ENCODE measurements at regions not wholly inside any gene's neighbourhood (a gene's known extent, or its start where the extent isn't known, plus 50 kb on each side); places are given as distances from the start of the nearest gene placed in this dataset.
A peak's percentile ranks its signal among the peaks of the same experiment; 100 is the strongest.

DNA sequence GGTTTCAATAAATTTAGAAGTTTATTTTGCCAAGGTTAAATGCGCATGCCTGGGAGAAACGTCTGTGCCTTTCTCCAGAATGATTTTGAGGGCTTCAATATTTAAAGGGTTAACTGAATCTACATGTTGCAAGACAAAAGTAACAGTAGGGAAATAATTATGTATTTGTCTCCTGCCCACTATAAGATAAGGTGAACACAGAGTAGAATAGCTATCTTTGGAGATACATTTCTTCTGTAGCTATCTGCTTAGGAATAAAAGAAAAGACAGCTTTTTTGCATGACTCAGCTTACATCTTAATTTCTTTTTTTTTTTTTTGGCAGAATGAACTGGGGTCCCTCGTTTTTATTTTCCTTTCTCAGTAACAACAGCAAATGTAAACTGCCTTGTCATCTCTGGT lies 1351.6 kb downstream of the AMY1C start:
- no peak for DNase-seq (ENCODE audit: insufficient read length, low spot score)
- no peak for FAIRE-seq
- TF ChIP-seq SPI1 (IDR thresholded peaks at IDR 0.05; ENCODE audit: low read depth, low read length), result no peak
- no peak for TF ChIP-seq POLR2AphosphoS5 (IDR thresholded peaks at IDR 0.05; ENCODE audit: low read depth, low read length)

DNA sequence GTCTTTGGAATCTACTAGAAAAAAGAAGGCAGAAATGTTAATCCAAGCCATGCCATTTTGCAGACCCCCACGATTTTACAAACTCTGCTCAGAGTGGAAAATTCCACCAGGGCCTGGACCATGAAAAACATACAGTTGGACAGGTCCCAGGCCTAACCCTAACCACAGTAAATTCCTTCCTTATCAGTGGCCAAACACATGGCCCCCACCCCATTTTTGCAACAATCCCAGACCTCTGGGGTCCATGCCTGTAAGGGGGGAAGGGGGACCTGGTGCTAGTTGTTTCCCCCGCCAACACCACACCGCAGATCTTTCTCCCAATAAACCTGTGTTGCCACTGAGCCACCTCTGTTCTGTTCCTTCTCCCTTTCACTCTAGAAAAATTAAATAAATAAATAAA lies 1352.7 kb downstream of the AMY1C start:
- DNase-seq (ENCODE audit: insufficient read length, low spot score) (no peak), FAIRE-seq (no peak)
- no peak for TF ChIP-seq SPI1 (IDR thresholded peaks at IDR 0.05; ENCODE audit: low read depth, low read length)
- TF ChIP-seq TAF1 (IDR thresholded peaks at IDR 0.05; ENCODE audit: low read depth, low read length), result no peak
- no peak for TF ChIP-seq POLR2A (IDR thresholded peaks at IDR 0.05; ENCODE audit: low read depth, low read length)
- TF ChIP-seq POU2F2 (IDR thresholded peaks at IDR 0.05; ENCODE audit: low read depth, low read length), result no peak
- TF ChIP-seq PAX5 (IDR thresholded peaks at IDR 0.05; ENCODE audit: insufficient read depth, low read length, severe bottlenecking), result no peak
- TF ChIP-seq POLR2AphosphoS5 (IDR thresholded peaks at IDR 0.05; ENCODE audit: low read depth, low read length), result no peak

DNA sequence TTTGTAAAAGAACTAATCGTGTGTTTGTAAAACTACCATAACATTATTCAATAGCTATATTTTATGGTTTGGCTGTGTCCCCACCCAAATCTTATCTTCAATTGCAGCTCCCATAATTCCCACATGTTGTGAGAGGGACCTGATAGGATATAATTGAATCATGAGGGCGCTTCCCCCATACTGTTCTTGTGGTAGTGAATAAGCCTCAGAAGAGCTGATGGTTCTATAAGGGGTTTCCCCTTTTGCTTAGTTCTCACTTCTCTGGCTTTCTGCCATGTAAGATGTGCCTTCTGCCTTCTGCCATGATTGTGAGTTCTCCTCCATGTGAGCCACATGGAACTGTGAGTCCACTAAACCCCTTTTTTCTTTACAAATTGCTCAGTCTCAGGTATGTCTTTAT lies 1372.3 kb downstream of the AMY1C start:
- DNase-seq (ENCODE audit: insufficient read length, low spot score) (no peak), FAIRE-seq (no peak)
- TF ChIP-seq POLR2A (IDR thresholded peaks at IDR 0.05; ENCODE audit: low read depth, low read length) (no peak), PAX5 (IDR thresholded peaks at IDR 0.05; ENCODE audit: insufficient read depth, low read length, severe bottlenecking) (no peak), POLR2AphosphoS5 (IDR thresholded peaks at IDR 0.05; ENCODE audit: low read depth, low read length) (no peak), SPI1 (IDR thresholded peaks at IDR 0.05; ENCODE audit: low read depth, low read length) (no peak), POU2F2 (IDR thresholded peaks at IDR 0.05; ENCODE audit: low read depth, low read length) (no peak), TAF1 (IDR thresholded peaks at IDR 0.05; ENCODE audit: low read depth, low read length) (no peak)

DNA sequence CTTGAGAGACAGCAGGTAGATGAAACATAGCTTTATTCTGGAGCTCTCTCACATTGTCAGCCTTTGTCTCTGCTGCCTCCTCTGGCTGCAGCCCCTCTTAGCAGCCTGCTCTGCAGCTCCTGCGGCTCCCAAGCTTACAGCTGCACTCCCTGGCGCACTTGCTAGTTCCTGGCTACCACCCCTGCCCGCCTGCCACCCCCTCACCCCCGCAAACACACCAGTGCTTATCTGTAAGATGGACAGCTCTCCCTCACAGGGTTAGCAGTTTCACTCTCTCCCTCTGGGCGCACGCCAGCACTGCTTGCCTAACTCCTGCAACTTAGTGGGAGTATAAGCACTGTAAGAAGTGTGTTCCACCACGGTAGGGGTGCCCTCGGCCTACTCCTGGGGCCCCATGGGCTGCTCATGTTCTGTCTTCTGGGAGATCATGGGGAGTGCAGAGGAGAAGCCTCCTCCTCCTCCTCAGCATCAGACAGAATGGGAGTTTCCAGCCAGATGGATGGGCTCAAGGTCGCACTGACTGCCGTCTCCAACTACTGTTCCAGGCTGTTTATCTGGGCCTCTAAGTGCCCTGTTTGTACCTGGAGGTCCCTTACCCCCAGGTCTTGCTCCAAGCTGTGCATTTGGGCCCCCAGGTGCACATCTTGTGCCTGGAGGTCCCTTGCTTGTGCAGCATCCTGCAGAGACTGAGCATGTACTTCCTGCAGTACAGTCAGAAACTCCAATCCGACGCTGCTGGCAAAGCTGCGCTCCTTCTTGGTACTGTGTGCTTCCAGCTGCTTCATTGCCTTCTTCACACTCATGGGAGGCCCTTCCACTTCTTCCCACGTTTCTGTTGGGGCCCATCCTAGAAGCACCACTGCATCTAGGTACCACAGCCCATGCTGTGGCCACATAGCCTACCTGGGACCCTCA lies 1388.1 kb downstream of the AMY1C start:
- no peak for TF ChIP-seq SPI1 (IDR thresholded peaks at IDR 0.05; ENCODE audit: low read depth, low read length)
- no peak for TF ChIP-seq POU2F2 (IDR thresholded peaks at IDR 0.05; ENCODE audit: low read depth, low read length)
- TF ChIP-seq TAF1 (IDR thresholded peaks at IDR 0.05; ENCODE audit: low read depth, low read length), result no peak
- TF ChIP-seq PAX5 (IDR thresholded peaks at IDR 0.05; ENCODE audit: insufficient read depth, low read length, severe bottlenecking), result no peak
- no peak for TF ChIP-seq POLR2AphosphoS5 (IDR thresholded peaks at IDR 0.05; ENCODE audit: low read depth, low read length)
- no peak for TF ChIP-seq POLR2A (IDR thresholded peaks at IDR 0.05; ENCODE audit: low read depth, low read length)
- DNase-seq (ENCODE audit: insufficient read length, low spot score) (peak; percentile 2), FAIRE-seq (no peak)

DNA sequence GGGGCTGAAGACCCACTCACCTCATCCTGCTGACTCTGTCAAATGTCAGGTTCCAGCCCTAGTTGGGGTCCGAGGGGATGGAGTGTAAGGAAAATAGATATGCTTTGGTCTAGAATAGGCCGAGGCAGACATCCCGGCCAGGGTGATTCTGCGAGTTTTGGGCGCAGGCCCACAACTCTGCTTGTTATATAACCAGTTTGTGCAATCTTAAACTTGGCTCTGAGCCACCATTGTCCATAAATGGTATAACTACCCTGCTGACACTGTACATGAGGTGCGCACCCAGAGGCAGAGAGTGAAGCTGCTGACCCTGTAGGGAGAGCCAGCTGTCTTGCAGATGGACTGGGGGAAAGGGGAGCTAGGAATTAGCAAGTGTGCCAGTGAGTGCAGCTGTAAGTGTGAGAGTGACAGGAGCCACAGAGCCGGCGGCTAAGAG lies 1388.8 kb downstream of the AMY1C start:
- TF ChIP-seq POU2F2 (IDR thresholded peaks at IDR 0.05; ENCODE audit: low read depth, low read length) (no peak), PAX5 (IDR thresholded peaks at IDR 0.05; ENCODE audit: insufficient read depth, low read length, severe bottlenecking) (no peak), TAF1 (IDR thresholded peaks at IDR 0.05; ENCODE audit: low read depth, low read length) (no peak), POLR2A (IDR thresholded peaks at IDR 0.05; ENCODE audit: low read depth, low read length) (no peak), POLR2AphosphoS5 (IDR thresholded peaks at IDR 0.05; ENCODE audit: low read depth, low read length) (no peak), SPI1 (IDR thresholded peaks at IDR 0.05; ENCODE audit: low read depth, low read length) (no peak)
- DNase-seq (ENCODE audit: insufficient read length, low spot score) (no peak), FAIRE-seq (no peak)

DNA sequence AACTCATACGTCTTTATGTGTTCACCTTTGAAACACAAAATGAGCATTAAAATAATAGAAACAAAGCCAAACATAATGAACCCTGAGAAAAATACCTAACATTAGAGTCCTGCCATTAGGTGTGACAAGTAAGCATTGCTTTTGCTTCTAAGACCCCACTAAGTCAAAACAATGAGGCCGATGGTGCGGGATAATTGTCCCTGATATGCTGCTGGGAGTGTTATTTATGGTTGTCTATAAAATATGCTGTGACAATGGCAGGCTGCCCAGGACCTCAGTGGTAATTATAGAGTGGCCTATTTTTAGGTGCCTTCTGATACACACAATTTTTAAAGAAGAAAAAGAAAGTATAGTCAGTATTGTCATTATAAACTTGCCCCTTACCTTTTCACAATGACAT lies 1423.1 kb downstream of the AMY1C start:
- FAIRE-seq, result no peak
- no peak for DNase-seq (ENCODE audit: insufficient read length, low spot score)

DNA sequence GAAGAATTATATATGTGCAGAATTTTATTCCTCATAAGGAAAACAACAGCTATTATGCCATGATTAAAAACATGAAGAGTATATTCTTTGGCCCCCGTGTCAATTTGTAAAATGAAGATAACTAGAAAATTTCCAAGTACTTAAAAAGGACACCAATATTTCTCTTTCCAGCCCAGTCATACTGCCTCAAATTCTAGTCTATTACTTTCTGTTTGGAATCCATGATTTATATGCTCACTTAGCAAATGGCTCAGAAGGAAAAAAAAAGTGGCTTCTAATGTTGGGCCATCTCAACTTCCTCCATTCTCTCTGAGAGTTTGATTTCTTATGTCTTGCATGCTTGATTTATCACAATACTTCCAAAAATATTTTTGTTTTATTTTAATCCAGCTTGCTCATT lies 1431.1 kb downstream of the AMY1C start:
- TF ChIP-seq POLR2AphosphoS5 (IDR thresholded peaks at IDR 0.05; ENCODE audit: low read depth, low read length) (no peak), SPI1 (IDR thresholded peaks at IDR 0.05; ENCODE audit: low read depth, low read length) (no peak), POU2F2 (IDR thresholded peaks at IDR 0.05; ENCODE audit: low read depth, low read length) (no peak), TAF1 (IDR thresholded peaks at IDR 0.05; ENCODE audit: low read depth, low read length) (no peak), POLR2A (IDR thresholded peaks at IDR 0.05; ENCODE audit: low read depth, low read length) (no peak), PAX5 (IDR thresholded peaks at IDR 0.05; ENCODE audit: insufficient read depth, low read length, severe bottlenecking) (no peak)
- FAIRE-seq (no peak), DNase-seq (ENCODE audit: insufficient read length, low spot score) (no peak)

More for the DNA sequence above, 1423.1 kb downstream of the AMY1C start:
- TF ChIP-seq POU2F2 (IDR thresholded peaks at IDR 0.05; ENCODE audit: low read depth, low read length) (no peak), SPI1 (IDR thresholded peaks at IDR 0.05; ENCODE audit: low read depth, low read length) (no peak)

DNA sequence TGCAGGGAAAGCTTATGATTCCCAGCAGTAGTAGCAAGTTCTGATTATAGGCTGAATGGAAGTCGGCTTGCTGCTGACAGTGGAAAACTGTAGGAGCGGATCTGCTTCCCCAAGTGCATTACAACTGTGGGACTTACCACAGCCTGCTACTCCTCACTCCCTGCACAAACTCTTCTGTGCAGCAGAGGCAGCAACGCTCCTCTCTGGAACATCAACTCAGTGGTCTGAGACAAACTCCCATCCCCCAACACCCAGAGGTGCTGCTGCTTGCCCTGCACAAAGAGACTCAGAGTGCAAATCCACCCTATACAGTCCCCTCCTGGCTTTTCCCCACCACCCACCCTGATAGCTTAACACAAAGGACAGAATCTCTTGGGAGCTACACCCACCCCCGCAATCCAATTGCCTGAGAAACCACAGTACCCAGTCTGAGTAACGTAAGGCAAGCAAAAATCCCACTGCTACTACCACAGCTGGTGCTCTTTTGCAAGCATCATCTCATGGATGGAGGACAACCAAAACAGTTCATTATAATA lies 1455.2 kb downstream of the AMY1C start:
- no peak for DNase-seq (ENCODE audit: insufficient read length, low spot score)
- FAIRE-seq, result no peak
- no peak for TF ChIP-seq SPI1 (IDR thresholded peaks at IDR 0.05; ENCODE audit: low read depth, low read length)
- no peak for TF ChIP-seq POLR2AphosphoS5 (IDR thresholded peaks at IDR 0.05; ENCODE audit: low read depth, low read length)
- no peak for TF ChIP-seq TAF1 (IDR thresholded peaks at IDR 0.05; ENCODE audit: low read depth, low read length)
- no peak for TF ChIP-seq POU2F2 (IDR thresholded peaks at IDR 0.05; ENCODE audit: low read depth, low read length)
- TF ChIP-seq PAX5 (IDR thresholded peaks at IDR 0.05; ENCODE audit: insufficient read depth, low read length, severe bottlenecking), result no peak
- no peak for TF ChIP-seq POLR2A (IDR thresholded peaks at IDR 0.05; ENCODE audit: low read depth, low read length)

DNA sequence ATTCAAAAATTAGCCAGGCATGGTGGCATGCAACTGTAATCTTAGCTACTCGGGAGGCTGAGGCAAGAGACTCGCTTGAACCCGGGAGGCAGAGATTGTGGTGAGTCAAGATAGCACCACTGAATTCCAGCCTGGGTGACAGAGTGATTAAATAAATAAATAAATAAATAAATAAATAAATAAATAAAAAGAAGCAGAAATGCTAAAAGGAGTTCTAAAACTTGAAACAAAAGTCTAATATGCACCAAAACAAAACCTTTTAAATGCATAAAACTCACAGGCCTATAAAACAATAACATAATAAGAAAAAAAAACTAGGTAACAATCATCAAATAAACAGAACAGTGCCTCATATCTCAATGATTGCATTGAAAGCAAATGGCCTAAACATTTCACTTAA lies 1458.9 kb downstream of the AMY1C start:
- FAIRE-seq, result no peak

More for the DNA sequence above, 1458.9 kb downstream of the AMY1C start:
- DNase-seq (ENCODE audit: insufficient read length, low spot score), result no peak
- no peak for TF ChIP-seq PAX5 (IDR thresholded peaks at IDR 0.05; ENCODE audit: insufficient read depth, low read length, severe bottlenecking)
- no peak for TF ChIP-seq POLR2AphosphoS5 (IDR thresholded peaks at IDR 0.05; ENCODE audit: low read depth, low read length)
- no peak for TF ChIP-seq SPI1 (IDR thresholded peaks at IDR 0.05; ENCODE audit: low read depth, low read length)
- no peak for TF ChIP-seq POU2F2 (IDR thresholded peaks at IDR 0.05; ENCODE audit: low read depth, low read length)
- no peak for TF ChIP-seq POLR2A (IDR thresholded peaks at IDR 0.05; ENCODE audit: low read depth, low read length)
- no peak for TF ChIP-seq TAF1 (IDR thresholded peaks at IDR 0.05; ENCODE audit: low read depth, low read length)
